GM21619 (cell line): ENCODE measurements at regions not wholly inside any gene's neighbourhood (a gene's known extent, or its start where the extent isn't known, plus 50 kb on each side); places are given as distances from the start of the nearest gene placed in this dataset.

Experiments used
- ATAC-seq: cut with Tn5 transposase; IDR thresholded peaks from one replicate; pipeline ENCODE4 v1.9.1; 2021; ENCODE audit not compliant: unreplicated experiment

DNA sequence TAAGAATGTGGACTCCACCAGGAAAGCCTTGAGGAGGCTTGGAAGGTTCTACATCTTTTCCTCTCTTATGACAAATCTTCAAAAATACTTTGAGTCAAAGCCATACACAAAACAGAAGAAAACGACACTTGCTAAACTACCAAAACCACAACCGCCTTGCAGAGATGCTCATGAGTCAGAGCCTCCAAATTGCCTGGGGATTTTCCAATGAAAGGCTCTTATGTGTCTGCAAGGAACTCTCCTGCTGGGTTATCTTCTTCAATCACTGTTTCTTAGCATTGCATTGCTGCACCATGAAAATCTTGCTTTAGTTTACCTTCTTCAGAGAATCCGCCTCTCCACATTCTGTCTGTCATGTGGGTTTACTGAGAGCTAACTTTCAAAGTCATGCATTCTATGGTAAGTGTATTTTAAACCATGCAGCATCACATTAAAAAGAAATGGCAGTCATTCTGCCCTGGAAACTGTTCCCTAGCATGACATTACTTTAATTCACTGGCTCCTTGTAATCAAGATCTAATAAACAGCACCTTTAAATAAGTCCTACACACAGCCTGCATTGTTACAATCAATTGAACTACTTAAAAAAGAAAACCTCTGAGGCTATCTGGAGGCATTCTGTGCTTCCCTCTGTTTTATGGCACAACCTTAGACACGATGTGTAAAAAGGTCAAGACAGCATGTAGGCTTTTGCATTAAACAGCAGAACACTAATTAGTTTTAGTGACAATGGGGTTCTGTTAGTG, 210.0 kb upstream of the FOXD3 start:
- peak; percentile 61 for ATAC-seq

DNA sequence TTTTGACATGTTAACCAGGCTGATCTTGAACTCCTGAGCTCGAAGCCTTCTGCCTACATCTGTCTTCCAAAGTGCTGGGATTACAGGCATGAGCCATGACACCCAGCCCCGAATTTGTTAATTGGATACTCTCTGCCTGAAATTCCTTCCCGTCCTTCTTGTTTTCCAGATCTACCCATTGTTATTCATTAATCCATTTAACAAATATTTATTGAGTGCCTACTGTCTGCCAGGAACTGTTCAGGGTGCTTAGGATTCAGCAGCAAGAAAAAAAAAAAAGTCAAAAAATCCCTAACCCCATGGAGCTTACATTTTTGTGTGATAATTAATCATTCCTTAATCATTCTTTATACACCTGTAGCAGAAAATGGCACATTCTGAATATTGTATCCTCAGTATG, 206.8 kb upstream of the FOXD3 start:
- ATAC-seq, result no peak

GRCh38 chr1:63116016-63116415, 206.4 kb upstream of the FOXD3 start:
- no peak for ATAC-seq

- ATAC-seq, result no peak
These were observed 202.7 kb upstream of the FOXD3 start for GRCh38 chr1:63119575-63120155.

DNA sequence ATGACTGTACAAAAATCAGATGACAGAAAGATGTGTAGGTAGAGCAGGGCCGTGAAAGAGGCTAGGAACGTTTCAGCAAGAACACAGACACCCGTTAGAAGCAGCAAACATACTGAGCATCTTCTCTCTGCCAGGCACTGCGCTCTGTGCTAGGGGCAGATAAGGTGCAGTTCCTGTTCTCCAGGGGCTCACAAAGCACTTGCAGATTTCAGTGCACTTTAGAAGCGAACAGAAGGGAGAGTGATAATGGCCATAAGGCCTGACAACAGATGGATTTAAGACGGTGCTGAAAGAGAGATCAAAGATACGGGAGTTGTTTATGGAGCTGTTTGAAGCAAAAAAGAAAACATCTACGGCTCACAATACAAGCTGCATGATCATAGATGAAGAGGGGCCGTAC, 200.3 kb upstream of the FOXD3 start:
- no peak for ATAC-seq

GRCh38 chr1:63124666-63125191, 197.6 kb upstream of the FOXD3 start:
- peak; percentile 86 for ATAC-seq

DNA sequence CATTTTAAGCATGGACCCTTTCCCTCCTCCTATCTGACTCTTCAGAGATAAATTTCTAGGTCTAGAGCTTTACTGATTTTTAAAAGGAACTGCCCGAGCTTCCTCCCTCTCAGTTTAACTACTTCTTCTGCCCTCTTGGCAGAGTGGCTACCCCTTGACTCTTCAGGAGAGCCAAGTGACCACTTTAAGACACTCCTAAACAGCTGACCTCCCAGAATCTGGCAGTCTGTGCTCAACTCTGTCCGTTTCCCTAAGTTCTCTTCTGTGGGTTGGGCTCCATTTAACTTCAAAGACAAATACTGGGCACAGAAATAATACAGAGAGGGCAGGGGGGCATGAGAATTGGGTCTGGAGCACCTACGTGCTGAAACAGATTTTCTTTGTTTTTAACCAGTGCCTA, 196.3 kb upstream of the FOXD3 start:
- no peak for ATAC-seq

GRCh38 chr1:63127376-63127775, 195.0 kb upstream of the FOXD3 start:
- no peak for ATAC-seq

DNA sequence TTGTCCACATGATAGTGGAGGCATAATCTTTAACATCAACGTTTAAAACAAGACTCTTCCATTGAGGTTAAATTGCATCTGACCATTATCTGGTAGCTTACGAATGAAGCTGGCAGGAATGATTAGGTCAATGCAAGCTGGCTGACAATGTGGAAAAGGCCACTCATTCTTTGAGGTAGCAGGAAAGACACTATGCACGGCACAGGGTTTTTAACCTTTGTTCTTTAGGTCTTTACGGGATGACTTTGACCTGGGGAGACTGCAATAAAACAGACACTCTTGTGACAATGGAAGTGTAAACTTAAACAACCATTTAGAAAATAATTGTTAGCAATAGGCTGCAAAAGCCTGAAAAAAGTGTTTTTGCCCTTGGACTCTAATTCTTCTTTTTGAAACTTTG, 193.8 kb upstream of the FOXD3 start:
- ATAC-seq, result no peak

GRCh38 chr1:63129184-63129583, 193.2 kb upstream of the FOXD3 start:
- ATAC-seq, result no peak

DNA sequence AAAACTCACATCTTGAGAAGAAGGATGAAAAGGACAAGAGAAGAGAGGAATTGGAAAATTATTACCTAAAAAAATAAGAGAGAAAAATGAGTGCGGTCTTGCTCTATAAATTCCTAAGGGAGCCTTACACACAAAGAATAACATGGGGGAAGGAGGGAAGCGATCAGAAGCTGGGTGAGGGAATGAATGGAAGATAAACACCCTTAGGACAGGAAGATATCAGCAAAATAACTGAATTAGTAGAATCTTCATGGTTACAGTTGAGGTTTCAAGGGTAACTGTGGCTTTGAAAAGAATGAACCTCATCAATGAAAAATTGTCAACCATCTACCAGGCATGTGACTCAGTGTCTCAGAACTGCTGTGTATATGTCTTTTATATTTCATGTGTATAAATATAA, 192.5 kb upstream of the FOXD3 start:
- no peak for ATAC-seq

DNA sequence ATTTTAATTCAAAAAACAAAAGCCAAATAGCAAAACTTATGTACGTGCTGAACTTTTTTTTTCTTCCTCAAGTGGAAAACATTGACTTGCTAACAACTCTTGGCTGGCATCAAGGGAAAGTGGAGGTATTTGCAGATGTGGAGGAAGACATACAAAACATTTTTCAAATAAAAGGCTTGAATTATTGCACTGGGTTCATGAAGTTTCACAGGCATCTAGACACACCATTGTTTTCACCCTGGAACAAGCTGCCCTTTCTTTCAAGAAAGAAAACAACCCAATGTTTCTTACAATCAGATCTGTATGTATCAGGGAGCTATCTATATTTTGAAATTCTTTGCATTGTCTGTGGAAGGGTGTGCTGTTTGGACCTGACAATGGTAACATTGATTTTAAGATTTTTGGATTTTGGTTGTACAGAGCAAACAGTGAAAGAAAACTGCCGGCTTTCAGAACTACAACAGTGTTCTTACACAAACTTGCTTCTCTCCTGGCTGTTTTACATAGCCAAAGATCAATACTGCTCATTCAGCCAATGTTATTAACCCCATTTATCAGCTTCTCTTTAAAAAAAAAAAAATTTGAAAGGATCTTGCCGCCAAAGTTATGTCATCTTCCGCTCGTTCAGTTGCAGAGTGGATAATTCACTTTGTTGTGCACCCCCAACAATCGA, 187.7 kb upstream of the FOXD3 start:
- no peak for ATAC-seq

GRCh38 chr1:63135174-63135512, 187.2 kb upstream of the FOXD3 start:
- ATAC-seq, result no peak

- no peak for ATAC-seq
These were observed 186.6 kb upstream of the FOXD3 start for GRCh38 chr1:63135801-63136200.

GRCh38 chr1:63142001-63142400, 180.4 kb upstream of the FOXD3 start:
- no peak for ATAC-seq

DNA sequence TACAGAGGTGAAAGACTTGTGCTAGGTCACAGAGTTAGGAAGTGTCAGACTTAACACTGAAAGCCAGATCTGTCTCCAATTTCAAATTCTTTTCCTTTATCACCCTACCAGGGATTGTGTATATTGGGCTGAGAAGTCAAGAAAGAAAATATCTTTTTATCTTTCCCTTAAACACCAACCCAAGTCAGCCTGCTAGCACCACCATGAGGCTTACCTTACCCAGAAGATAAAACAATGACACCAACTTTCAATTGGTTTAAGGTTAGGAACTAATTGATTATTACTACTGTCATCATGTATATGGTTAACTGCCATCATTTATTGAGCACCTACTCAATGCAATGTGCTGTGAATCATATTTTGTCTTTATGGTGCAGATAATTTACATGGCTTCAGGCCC, 178.9 kb upstream of the FOXD3 start:
- no peak for ATAC-seq

GRCh38 chr1:63147783-63148182, 174.6 kb upstream of the FOXD3 start:
- no peak for ATAC-seq

DNA sequence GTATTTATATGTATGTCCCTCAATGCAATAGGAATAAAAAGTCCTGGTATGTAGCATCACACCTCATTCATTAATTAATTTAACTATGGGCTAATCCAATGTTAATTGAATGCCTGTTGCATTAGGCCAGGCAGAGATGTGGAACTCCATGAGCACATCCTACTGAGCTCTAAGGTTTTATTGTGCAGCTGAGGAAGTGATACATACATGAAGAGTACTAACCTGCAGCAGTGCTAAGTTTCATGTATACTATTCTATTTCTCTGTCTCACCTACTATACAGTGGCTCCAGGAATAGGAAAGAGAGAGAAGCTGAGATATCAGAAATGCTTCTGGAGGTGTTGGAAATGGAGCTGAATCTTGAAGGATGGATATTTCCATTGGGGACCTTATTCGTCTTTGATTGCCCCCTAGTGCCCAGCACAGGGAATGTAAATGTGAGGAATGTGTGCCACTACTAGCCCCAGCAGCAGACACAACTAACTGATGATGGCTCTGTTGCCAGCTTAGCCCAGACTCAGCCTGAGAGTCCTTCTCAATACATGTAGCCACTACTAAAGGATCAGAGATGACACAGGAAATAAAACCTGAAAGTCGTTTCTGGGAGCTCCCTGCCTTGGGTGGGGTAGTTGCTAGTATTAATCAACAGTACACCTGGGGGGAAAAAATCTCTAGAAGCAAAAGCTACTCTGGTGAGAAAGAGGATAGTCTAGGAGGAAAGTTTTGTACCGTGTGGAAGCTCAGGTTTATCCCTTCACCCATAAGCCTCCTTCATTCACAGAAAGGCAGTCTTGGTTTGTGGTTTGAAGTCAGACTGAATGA, 173.3 kb upstream of the FOXD3 start:
- ATAC-seq, result peak; percentile 87

GRCh38 chr1:63152572-63152971, 169.8 kb upstream of the FOXD3 start:
- ATAC-seq, result no peak

GRCh38 chr1:63155437-63155836, 166.9 kb upstream of the FOXD3 start:
- no peak for ATAC-seq

GRCh38 chr1:63157085-63157484, 165.3 kb upstream of the FOXD3 start:
- ATAC-seq, result no peak
